Neural progenitor cell (in vitro differentiated cells): ENCODE measurements at regions not wholly inside any gene's neighbourhood (a gene's known extent, or its start where the extent isn't known, plus 50 kb on each side); places are given as distances from the start of the nearest gene placed in this dataset.

Experiments
- DNase-seq: peaks from one replicate; pipeline ENCODE4 v3.0.0-alpha.2; 2016; ENCODE audit warnings: low spot score
- H2AFZ ChIP-seq: fragments of 200-600 bp; sonication (generic); replicated peaks from 2 replicates; pipeline ENCODE4 v1.6.1; 2016; ENCODE audit warnings: antibody characterized with exemption
- H3F3A ChIP-seq: fragments of 200-600 bp; sonication (generic); 2 replicates; pipeline ENCODE4 v1.6.1; 2016; ENCODE audit warnings: antibody characterized with exemption, low read depth
- H3K27ac ChIP-seq: fragments of 200-600 bp; sonication (generic); 2 replicates; pipeline ENCODE4 v1.5.1; 2016; ENCODE audit warnings: mild to moderate bottlenecking
- H3K27me3 ChIP-seq: fragments of 200-600 bp; sonication (generic); 2 replicates; pipeline ENCODE4 v1.6.1; 2016; ENCODE audit warnings: mild to moderate bottlenecking, moderate library complexity
- H3K36me3 ChIP-seq: fragments of 200-600 bp; sonication (generic); 2 replicates; pipeline ENCODE4 v1.5.1; 2016
- H3K4me1 ChIP-seq: fragments of 200-600 bp; sonication (generic); 2 replicates; pipeline ENCODE4 v1.6.1; 2016; ENCODE audit warnings: mixed run types
- H3K4me2 ChIP-seq: fragments of 200-600 bp; sonication (generic); 2 replicates; pipeline ENCODE4 v1.6.1; 2016
- H3K4me3 ChIP-seq: fragments of 200-600 bp; sonication (generic); 2 replicates; pipeline ENCODE4 v1.5.1; 2016
- H3K79me2 ChIP-seq: fragments of 200-600 bp; sonication (generic); 2 replicates; pipeline ENCODE4 v1.6.1; 2016; ENCODE audit warnings: low read depth
- H3K9ac ChIP-seq: fragments of 200-600 bp; sonication (generic); 2 replicates; pipeline ENCODE4 v1.6.1; 2016
- H3K9me3 ChIP-seq: fragments of 200-600 bp; sonication (generic); 2 replicates; pipeline ENCODE4 v1.5.1; 2016; ENCODE audit warnings: low read depth
- H4K20me1 ChIP-seq: fragments of 200-600 bp; sonication (generic); 2 replicates; pipeline ENCODE4 v1.6.1; 2016; ENCODE audit warnings: low read depth
- H3K27ac Mint-ChIP-seq: 3 replicates; pipeline ENCODE4 v1.8.0; 2021; ENCODE audit warnings: mixed read lengths
- H3K27me3 Mint-ChIP-seq: 2 replicates; pipeline ENCODE4 v1.8.0; 2022; ENCODE audit warnings: low read depth, mild to moderate bottlenecking, inconsistent platforms, moderate library complexity, mixed read lengths; ENCODE audit not compliant: insufficient read depth
- H3K36me3 Mint-ChIP-seq: 3 replicates; pipeline ENCODE4 v1.8.0; 2021; ENCODE audit warnings: mixed read lengths
- H3K4me1 Mint-ChIP-seq: 3 replicates; pipeline ENCODE4 v1.8.0; 2021; ENCODE audit warnings: mixed read lengths
- H3K4me3 Mint-ChIP-seq: 3 replicates; pipeline ENCODE4 v1.8.0; 2021; ENCODE audit warnings: mild to moderate bottlenecking, moderate library complexity, mixed read lengths
- H3K9me3 Mint-ChIP-seq: 3 replicates; pipeline ENCODE4 v1.8.0; 2020; ENCODE audit warnings: mixed read lengths
- CTCF ChIP-seq: fragments of 200-600 bp; sonication (generic); IDR thresholded peaks from 2 replicates; pipeline ENCODE4 v1.5.1; 2017; ENCODE audit warnings: antibody characterized with exemption, mild to moderate bottlenecking
- EZH2 ChIP-seq: fragments of 200-600 bp; sonication (generic); IDR thresholded peaks from 2 replicates; pipeline ENCODE4 v1.6.1; 2017; ENCODE audit warnings: antibody characterized with exemption, mild to moderate bottlenecking, moderate library complexity
- EZH2phosphoT487 ChIP-seq: fragments of 200-600 bp; sonication (generic); IDR thresholded peaks from 2 replicates; pipeline ENCODE4 v1.6.1; 2017; ENCODE audit warnings: antibody characterized with exemption

GRCh38 chr11:127815331-127815730 lies 772.0 kb downstream of the ETS1 start:
- H3K9ac ChIP-seq: no peak overlapping the region
- no peaks in the 10 kb centered on the region for H4K20me1 ChIP-seq
- peaks cover 9% of the 10 kb centered on the region for H3K27me3 Mint-ChIP-seq
- no peak for DNase-seq
- no peak overlapping the region for H3K4me3 Mint-ChIP-seq
- TF ChIP-seq EZH2phosphoT487: no peak
- no peak for TF ChIP-seq CTCF
- no peak for TF ChIP-seq EZH2
- no peaks in the 10 kb centered on the region for H3K36me3 ChIP-seq
- H3K4me1 Mint-ChIP-seq: peaks cover 22% of the 10 kb centered on the region
- no peaks in the 10 kb centered on the region for H3K36me3 Mint-ChIP-seq
- no peaks in the 10 kb centered on the region for H3K79me2 ChIP-seq
- H3F3A ChIP-seq: no peaks in the 10 kb centered on the region
- H3K27me3 ChIP-seq: no peaks in the 10 kb centered on the region
- H3K4me3 ChIP-seq: no peak overlapping the region
- H3K4me2 ChIP-seq: no peak overlapping the region
- no peak overlapping the region for H3K27ac ChIP-seq
- peaks cover 2% of the 10 kb centered on the region for H3K9me3 Mint-ChIP-seq
- no peaks in the 10 kb centered on the region for H3K9me3 ChIP-seq
- no peaks in the 10 kb centered on the region for H3K4me1 ChIP-seq
- H2AFZ ChIP-seq: no peak overlapping the region
- H3K27ac Mint-ChIP-seq: peak overlapping the region; percentile 78

- no peaks in the 10 kb centered on the region for H3K36me3 ChIP-seq
- H3K9me3 Mint-ChIP-seq: no peaks in the 10 kb centered on the region
- H3K4me1 ChIP-seq: peaks cover 26% of the 10 kb centered on the region
- H3K4me2 ChIP-seq: peak overlapping the region; percentile 12
- H3K27ac ChIP-seq: no peak overlapping the region
- TF ChIP-seq CTCF (no peak), EZH2phosphoT487 (no peak), EZH2 (no peak)
- no peak overlapping the region for H3K4me3 Mint-ChIP-seq
- no peaks in the 10 kb centered on the region for H3K27me3 ChIP-seq
- H3K27me3 Mint-ChIP-seq: peaks cover 3% of the 10 kb centered on the region
- peaks cover 51% of the 10 kb centered on the region for H3K4me1 Mint-ChIP-seq
- no peaks in the 10 kb centered on the region for H3K36me3 Mint-ChIP-seq
- H3K9me3 ChIP-seq: no peaks in the 10 kb centered on the region
- peak overlapping the region; percentile 83 for H2AFZ ChIP-seq
- no peaks in the 10 kb centered on the region for H4K20me1 ChIP-seq
- peaks cover 4% of the 10 kb centered on the region for H3F3A ChIP-seq
- no peak for DNase-seq
- no peaks in the 10 kb centered on the region for H3K79me2 ChIP-seq
- H3K27ac Mint-ChIP-seq: peak overlapping the region; percentile 69
- no peak overlapping the region for H3K9ac ChIP-seq
- H3K4me3 ChIP-seq: no peak overlapping the region
Observed at GRCh38 chr11:127806501-127806900, 780.9 kb downstream of the ETS1 start.

GRCh38 chr11:127805771-127806170 lies 781.6 kb downstream of the ETS1 start:
- no peak overlapping the region for H3K4me3 Mint-ChIP-seq
- no peak overlapping the region for H2AFZ ChIP-seq
- H3K4me3 ChIP-seq: no peak overlapping the region
- peak overlapping the region; percentile 69 for H3K27ac Mint-ChIP-seq
- H3K27me3 Mint-ChIP-seq: peaks cover 2% of the 10 kb centered on the region
- H4K20me1 ChIP-seq: no peaks in the 10 kb centered on the region
- H3K9me3 Mint-ChIP-seq: no peaks in the 10 kb centered on the region
- no peak for DNase-seq
- no peaks in the 10 kb centered on the region for H3K36me3 ChIP-seq
- no peaks in the 10 kb centered on the region for H3K79me2 ChIP-seq
- H3K4me1 ChIP-seq: peaks cover 26% of the 10 kb centered on the region
- no peaks in the 10 kb centered on the region for H3K9me3 ChIP-seq
- TF ChIP-seq EZH2 (no peak), EZH2phosphoT487 (no peak), CTCF (no peak)
- H3K4me1 Mint-ChIP-seq: peaks cover 51% of the 10 kb centered on the region
- H3K4me2 ChIP-seq: peak overlapping the region; percentile 12
- H3F3A ChIP-seq: peaks cover 4% of the 10 kb centered on the region
- H3K36me3 Mint-ChIP-seq: no peaks in the 10 kb centered on the region
- no peak overlapping the region for H3K9ac ChIP-seq
- H3K27me3 ChIP-seq: no peaks in the 10 kb centered on the region
- no peak overlapping the region for H3K27ac ChIP-seq
